GM18519 (cell line): ENCODE measurements at regions not wholly inside any gene's neighbourhood (a gene's known extent, or its start where the extent isn't known, plus 50 kb on each side); places are given as distances from the start of the nearest gene placed in this dataset.
"Not testable (repeated sequence)": the region's sequence is repeated elsewhere in the genome, so short reads cannot be mapped to it uniquely, and the experiment has no call there.

ENCODE experiments used
- ATAC-seq: cut with Tn5 transposase; IDR thresholded peaks from one replicate; pipeline ENCODE4 v1.9.1; 2021; ENCODE audit warnings: mild to moderate bottlenecking, moderate library complexity; ENCODE audit not compliant: unreplicated experiment, low FRiP score

- ATAC-seq = no peak
These were observed 410.3 kb upstream of the PPP1R2C start for GRCh38 chrX:43188296-43188695.

- no peak for ATAC-seq
These were observed 433.6 kb upstream of the PPP1R2C start for GRCh38 chrX:43211570-43211969.

- ATAC-seq = no peak
These were observed 437.9 kb upstream of the MAOA start for GRCh38 chrX:43218198-43218597.

- no peak for ATAC-seq
These were observed 431.6 kb upstream of the MAOA start for GRCh38 chrX:43224496-43224895.

GRCh38 chrX:43225626-43226328 is 430.3 kb upstream of the MAOA start:
- ATAC-seq = no peak

- no peak for ATAC-seq
These were observed 417.6 kb upstream of the MAOA start for GRCh38 chrX:43238461-43238945.

GRCh38 chrX:43239356-43239755 is 416.7 kb upstream of the MAOA start:
- ATAC-seq = no peak

GRCh38 chrX:43255596-43255995 is 400.5 kb upstream of the MAOA start:
- no peak for ATAC-seq

GRCh38 chrX:43266487-43266886 is 389.6 kb upstream of the MAOA start:
- no peak for ATAC-seq

GRCh38 chrX:43267652-43268051 is 388.4 kb upstream of the MAOA start:
- no peak for ATAC-seq

GRCh38 chrX:43269201-43269600 is 386.9 kb upstream of the MAOA start:
- no peak for ATAC-seq

- no peak for ATAC-seq
These were observed 378.2 kb upstream of the MAOA start for GRCh38 chrX:43277879-43278278.

GRCh38 chrX:43278440-43278839 is 377.7 kb upstream of the MAOA start:
- no peak for ATAC-seq

- no peak for ATAC-seq
These were observed 376.7 kb upstream of the MAOA start for GRCh38 chrX:43279341-43279808.

GRCh38 chrX:43283187-43283586 is 372.9 kb upstream of the MAOA start:
- no peak for ATAC-seq

GRCh38 chrX:43311625-43312024 is 344.5 kb upstream of the MAOA start:
- ATAC-seq = not testable (repeated sequence)

- no peak for ATAC-seq
These were observed 343.1 kb upstream of the MAOA start for GRCh38 chrX:43313035-43313434.

GRCh38 chrX:43314525-43314924 is 341.6 kb upstream of the MAOA start:
- no peak for ATAC-seq

GRCh38 chrX:43315622-43316021 is 340.5 kb upstream of the MAOA start:
- no peak for ATAC-seq

GRCh38 chrX:43316146-43316545 is 340.0 kb upstream of the MAOA start:
- no peak for ATAC-seq

- ATAC-seq = no peak
These were observed 338.7 kb upstream of the MAOA start for GRCh38 chrX:43317378-43317777.

GRCh38 chrX:43328358-43328946 is 327.6 kb upstream of the MAOA start:
- no peak for ATAC-seq
